ENCODE measurements at regions not wholly inside any gene's neighbourhood (a gene's known extent, or its start where the extent isn't known, plus 50 kb on each side); places are given as distances from the start of the nearest gene placed in this dataset.

DNA sequence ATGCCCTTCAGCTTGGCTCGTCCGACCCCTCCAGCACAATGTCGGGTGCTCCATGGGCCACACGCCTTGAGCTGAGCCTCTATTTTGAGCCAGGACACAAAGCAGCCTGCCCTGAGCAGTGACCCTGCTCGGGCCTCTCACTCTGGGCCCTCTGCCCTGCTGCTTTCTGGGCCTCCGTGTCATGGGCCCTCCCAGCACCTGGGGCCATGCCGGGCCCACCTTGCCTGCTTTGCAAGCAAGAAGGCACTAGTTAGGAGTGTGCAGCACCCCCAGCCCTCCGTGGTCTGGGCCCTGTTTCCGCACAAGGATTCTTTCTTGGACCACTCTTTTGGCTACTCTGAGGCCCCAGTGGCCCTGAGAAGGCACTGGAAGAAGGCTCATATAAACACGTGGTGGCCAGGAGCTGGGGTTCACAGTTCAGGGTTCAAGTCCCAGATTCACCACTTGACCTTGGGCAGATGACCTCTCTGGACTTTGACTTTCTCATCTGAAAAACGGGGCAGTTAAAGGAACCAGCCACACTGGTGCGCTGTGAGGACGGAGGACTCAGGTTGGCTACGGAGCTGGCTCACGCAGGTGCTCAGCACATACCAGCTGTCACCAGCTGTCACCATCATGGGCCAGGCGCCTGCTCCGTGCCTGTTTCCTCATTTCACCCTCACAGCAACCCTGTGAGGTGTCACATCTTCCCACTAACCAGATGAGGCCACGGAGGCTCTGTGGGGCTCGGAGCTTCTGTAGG is 166.0 kb upstream of the GSE1 start:
- no peak overlapping the region for H3K9ac ChIP-seq
- no peaks in the 10 kb centered on the region for H3K36me3 ChIP-seq (ENCODE audit: low read depth)
- H3K9me2 ChIP-seq (ENCODE audit: insufficient read depth): no peaks in the 10 kb centered on the region
- H3F3A ChIP-seq (ENCODE audit: insufficient read depth): no peaks in the 10 kb centered on the region
- no peak overlapping the region for H3K4me2 ChIP-seq (ENCODE audit: unreplicated experiment)
- H3K27ac ChIP-seq: no peak overlapping the region
- no peaks in the 10 kb centered on the region for H3K27me3 ChIP-seq (replicated peaks; ENCODE audit: insufficient read depth)
- H3K4me1 ChIP-seq (ENCODE audit: insufficient read depth): no peaks in the 10 kb centered on the region
- in situ Hi-C loops (cut with MboI): no loop called here
- TF ChIP-seq EZH2phosphoT487 (IDR thresholded peaks at IDR 0.05; ENCODE audit: insufficient read depth, low read depth) (no peak), EZH2 (IDR thresholded peaks at IDR 0.05; ENCODE audit: insufficient read depth, poor library complexity, severe bottlenecking) (no peak)
- H3K4me3 ChIP-seq: no peak overlapping the region
- WGBS, 2 experiments (ENCODE audit: low coverage in 1 of 2, low lambda C conversion rate in 2 of 2, missing lambda C conversion rate in 2 of 2): 95% methylated on average over 19 of the region's 19 CpGs
- DNase-seq: no peak
- H3K9me3 ChIP-seq (ENCODE audit: low read depth): no peaks in the 10 kb centered on the region
- no peak overlapping the region for H2AFZ ChIP-seq
- no peaks in the 10 kb centered on the region for H4K20me1 ChIP-seq (ENCODE audit: insufficient read depth)
- H3K79me2 ChIP-seq (ENCODE audit: insufficient read depth): no peaks in the 10 kb centered on the region

DNA sequence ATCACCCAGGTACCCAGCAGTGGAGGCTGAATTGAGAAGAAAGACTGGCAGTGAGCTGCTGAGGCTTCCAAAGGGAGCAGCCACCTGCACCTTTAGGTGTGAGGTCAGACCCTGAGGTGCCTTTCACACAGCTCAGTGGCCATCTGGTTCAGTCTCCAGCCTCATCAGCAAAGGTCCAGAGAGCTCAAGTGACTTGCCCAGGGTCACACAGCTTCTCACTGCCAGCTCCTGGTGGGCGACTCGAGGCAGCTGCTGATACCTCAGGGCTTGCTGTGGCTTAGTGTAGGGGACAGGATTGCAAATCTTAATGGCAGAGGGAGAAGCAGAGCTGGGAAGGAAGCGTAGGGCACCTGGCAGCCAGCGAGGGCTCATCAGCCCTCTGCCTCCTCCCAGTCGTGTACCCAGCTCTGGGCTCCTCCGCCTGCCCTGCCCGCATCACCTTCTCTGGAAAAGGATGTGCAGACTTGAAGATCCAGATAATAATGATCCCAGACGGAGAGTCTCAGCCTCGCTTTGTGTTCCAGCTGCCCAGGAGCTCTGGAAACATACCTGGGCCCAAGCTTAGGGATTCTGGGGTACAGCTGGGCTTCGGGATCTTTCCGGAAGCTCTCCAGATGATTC is 165.3 kb upstream of the GSE1 start:
- no peak for DNase-seq
- Histone ChIP-seq H4K20me1 (ENCODE audit: insufficient read depth) (no peaks in the 10 kb centered on the region), H3K9me3 (ENCODE audit: low read depth) (no peaks in the 10 kb centered on the region), H3K9ac (no peak overlapping the region), H3K36me3 (ENCODE audit: low read depth) (no peaks in the 10 kb centered on the region), H3K9me2 (ENCODE audit: insufficient read depth) (no peaks in the 10 kb centered on the region), H3K4me2 (ENCODE audit: unreplicated experiment) (no peak overlapping the region), H3F3A (ENCODE audit: insufficient read depth) (no peaks in the 10 kb centered on the region), H3K27me3 (replicated peaks; ENCODE audit: insufficient read depth) (no peaks in the 10 kb centered on the region), H3K79me2 (ENCODE audit: insufficient read depth) (0 out of 2 replicates have a peak, but pooled peaks cover 5% of the 10 kb centered on the region), H2AFZ (no peak overlapping the region), H3K27ac (no peak overlapping the region), H3K4me1 (ENCODE audit: insufficient read depth) (no peaks in the 10 kb centered on the region), H3K4me3 (no peak overlapping the region)
- WGBS, 2 experiments (ENCODE audit: low coverage in 1 of 2, low lambda C conversion rate in 2 of 2, missing lambda C conversion rate in 2 of 2): 83 to 84% methylated on average over 11 of the region's 11 CpGs
- no peak for TF ChIP-seq EZH2phosphoT487 (IDR thresholded peaks at IDR 0.05; ENCODE audit: insufficient read depth, low read depth)
- no peak for TF ChIP-seq EZH2 (IDR thresholded peaks at IDR 0.05; ENCODE audit: insufficient read depth, poor library complexity, severe bottlenecking)
- in situ Hi-C loops (cut with MboI): no loop called here

DNA sequence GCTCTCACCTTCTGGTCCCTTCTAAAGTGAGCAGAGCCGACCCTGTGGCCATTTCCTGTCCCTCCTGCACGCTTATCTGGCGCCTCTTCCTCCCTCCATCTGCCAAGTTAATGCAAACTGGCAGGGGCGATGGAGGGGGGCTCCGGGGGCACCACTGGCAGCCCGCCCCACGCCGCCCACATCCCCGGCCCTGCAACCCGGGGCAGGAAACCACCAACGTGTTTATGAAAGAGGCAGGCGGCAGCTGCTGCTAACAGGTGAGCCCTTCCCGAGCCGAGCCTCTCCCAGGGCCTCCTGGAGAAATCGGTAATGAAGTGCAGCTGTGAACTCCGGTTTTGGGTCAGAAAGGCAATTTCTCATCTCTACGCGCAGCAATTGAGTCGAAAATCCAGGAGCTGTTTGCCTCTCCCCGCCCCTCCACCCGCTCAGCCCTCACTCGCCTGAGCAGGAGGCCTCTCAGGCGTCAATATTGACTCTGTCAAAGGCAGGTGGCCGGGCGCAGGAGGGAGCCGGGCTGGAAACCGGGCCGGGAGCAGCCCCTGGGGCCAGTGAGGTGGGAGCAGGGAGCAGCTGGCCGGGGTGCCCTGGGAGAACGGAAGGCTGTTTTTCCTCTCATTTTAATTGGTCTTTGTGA is 164.4 kb upstream of the GSE1 start:
- 66 to 69% methylated on average over 24 to 28 of the region's 30 CpGs for WGBS, 2 experiments (ENCODE audit: low coverage in 1 of 2, low lambda C conversion rate in 2 of 2, missing lambda C conversion rate in 2 of 2)
- H3K9ac ChIP-seq: no peak overlapping the region

DNA sequence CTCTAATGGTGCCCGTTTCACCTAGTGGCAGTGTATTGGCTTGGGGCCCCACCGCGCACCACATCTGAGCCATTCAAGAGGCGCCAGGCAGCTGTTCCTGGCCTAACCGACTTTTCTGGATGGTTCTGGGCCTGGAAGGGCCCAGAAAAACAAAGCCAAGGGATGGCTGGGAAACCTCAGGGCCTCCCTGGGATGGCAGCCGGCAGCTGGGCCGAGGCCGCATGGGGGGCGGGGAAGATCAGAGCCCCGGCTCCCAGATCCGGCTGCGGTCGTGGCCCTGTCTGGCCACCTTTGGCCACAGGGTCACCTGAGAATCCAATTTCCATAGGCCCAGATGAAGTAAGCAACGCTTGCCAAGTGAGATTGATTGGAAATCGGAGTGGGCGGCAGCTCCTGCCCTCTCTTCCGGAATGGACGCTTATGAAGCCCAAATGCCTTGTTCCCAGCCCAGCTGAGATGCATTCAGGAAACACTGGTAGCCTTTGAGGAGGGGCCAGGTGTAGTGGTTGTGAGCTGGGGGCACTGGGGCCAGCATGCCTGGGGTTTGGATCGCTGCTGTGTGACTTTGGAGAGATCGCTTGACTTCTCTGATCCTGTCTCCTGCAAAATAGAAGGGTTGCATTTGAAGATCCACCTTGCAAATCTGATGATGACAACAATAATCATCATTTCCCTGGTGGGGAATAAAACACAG is 163.8 kb upstream of the GSE1 start:
- Histone ChIP-seq H3K9me2 (ENCODE audit: insufficient read depth) (no peaks in the 10 kb centered on the region), H4K20me1 (ENCODE audit: insufficient read depth) (no peaks in the 10 kb centered on the region), H3K27ac (no peak overlapping the region), H3K4me2 (ENCODE audit: unreplicated experiment) (no peak overlapping the region), H3K9me3 (ENCODE audit: low read depth) (no peaks in the 10 kb centered on the region), H3K79me2 (ENCODE audit: insufficient read depth) (0 out of 2 replicates have a peak, but pooled peaks cover 12% of the 10 kb centered on the region), H3K4me3 (no peak overlapping the region), H3K9ac (no peak overlapping the region), H3K27me3 (replicated peaks; ENCODE audit: insufficient read depth) (no peaks in the 10 kb centered on the region), H3F3A (ENCODE audit: insufficient read depth) (no peaks in the 10 kb centered on the region), H3K36me3 (ENCODE audit: low read depth) (no peaks in the 10 kb centered on the region), H3K4me1 (ENCODE audit: insufficient read depth) (no peaks in the 10 kb centered on the region), H2AFZ (no peak overlapping the region)
- no peak for DNase-seq
- TF ChIP-seq EZH2 (IDR thresholded peaks at IDR 0.05; ENCODE audit: insufficient read depth, poor library complexity, severe bottlenecking) (no peak), EZH2phosphoT487 (IDR thresholded peaks at IDR 0.05; ENCODE audit: insufficient read depth, low read depth) (no peak)
- in situ Hi-C loops (cut with MboI): no loop called here
- WGBS, 2 experiments (ENCODE audit: low coverage in 1 of 2, low lambda C conversion rate in 2 of 2, missing lambda C conversion rate in 2 of 2): 86 to 88% methylated on average over 20 of the region's 20 CpGs

More for the DNA sequence above, 164.4 kb upstream of the GSE1 start:
- no peak for DNase-seq
- H3K27ac ChIP-seq: no peak overlapping the region
- H3K9me3 ChIP-seq (ENCODE audit: low read depth): no peaks in the 10 kb centered on the region
- no peaks in the 10 kb centered on the region for H3K27me3 ChIP-seq (replicated peaks; ENCODE audit: insufficient read depth)
- H3K4me1 ChIP-seq (ENCODE audit: insufficient read depth): no peaks in the 10 kb centered on the region
- in situ Hi-C loops (cut with MboI): no loop called here
- H3K9me2 ChIP-seq (ENCODE audit: insufficient read depth): no peaks in the 10 kb centered on the region
- no peaks in the 10 kb centered on the region for H3F3A ChIP-seq (ENCODE audit: insufficient read depth)
- no peaks in the 10 kb centered on the region for H3K36me3 ChIP-seq (ENCODE audit: low read depth)
- H4K20me1 ChIP-seq (ENCODE audit: insufficient read depth): no peaks in the 10 kb centered on the region
- H2AFZ ChIP-seq: no peak overlapping the region
- H3K79me2 ChIP-seq (ENCODE audit: insufficient read depth): 0 out of 2 replicates have a peak, but pooled peaks cover 10% of the 10 kb centered on the region
- TF ChIP-seq EZH2 (IDR thresholded peaks at IDR 0.05; ENCODE audit: insufficient read depth, poor library complexity, severe bottlenecking) (no peak), EZH2phosphoT487 (IDR thresholded peaks at IDR 0.05; ENCODE audit: insufficient read depth, low read depth) (no peak)
- no peak overlapping the region for H3K4me3 ChIP-seq
- no peak overlapping the region for H3K4me2 ChIP-seq (ENCODE audit: unreplicated experiment)
